Smooth muscle cell (in vitro differentiated cells): ENCODE measurements at regions not wholly inside any gene's neighbourhood (a gene's known extent, or its start where the extent isn't known, plus 50 kb on each side); places are given as distances from the start of the nearest gene placed in this dataset.

Experiments used
- DNase-seq: peaks from one replicate; lab custom pipeline; 2025; ENCODE audit not compliant: unreplicated experiment; lab: John Stamatoyannopoulos, UW
- H2AFZ ChIP-seq: fragments of 200-600 bp; sonication (generic); 2 replicates; pipeline ENCODE4 v1.6.0; 2016; ENCODE audit warnings: antibody characterized with exemption, low read depth, mild to moderate bottlenecking
- H3F3A ChIP-seq: fragments of 200-600 bp; sonication (generic); 2 replicates; pipeline ENCODE4 v1.6.0; 2017; ENCODE audit warnings: antibody characterized with exemption, low read depth
- H3K27ac ChIP-seq: fragments of 200-600 bp; sonication (generic); 2 replicates; pipeline ENCODE4 v1.5.1; 2016; ENCODE audit warnings: low read depth, mild to moderate bottlenecking
- H3K27me3 ChIP-seq: fragments of 200-600 bp; sonication (generic); 2 replicates; pipeline ENCODE4 v1.6.1; 2016; ENCODE audit warnings: low read depth, mild to moderate bottlenecking
- H3K36me3 ChIP-seq: fragments of 200-600 bp; sonication (generic); 2 replicates; pipeline ENCODE4 v1.5.1; 2016; ENCODE audit warnings: low read depth
- H3K4me1 ChIP-seq: fragments of 200-600 bp; sonication (generic); 2 replicates; pipeline ENCODE4 v1.5.1; 2016; ENCODE audit warnings: low read depth
- H3K4me2 ChIP-seq: fragments of 200-600 bp; sonication (generic); 2 replicates; pipeline ENCODE4 v1.6.0; 2016; ENCODE audit warnings: mild to moderate bottlenecking
- H3K4me3 ChIP-seq: fragments of 200-600 bp; sonication (generic); 2 replicates; pipeline ENCODE4 v1.5.1; 2016; ENCODE audit warnings: mild to moderate bottlenecking
- H3K79me2 ChIP-seq: fragments of 200-600 bp; sonication (generic); 2 replicates; pipeline ENCODE4 v1.6.0; 2016; ENCODE audit warnings: low read depth, mild to moderate bottlenecking
- H3K9ac ChIP-seq: fragments of 200-600 bp; sonication (generic); 2 replicates; pipeline ENCODE4 v1.6.0; 2016; ENCODE audit warnings: low read depth
- H3K9me3 ChIP-seq: fragments of 200-600 bp; sonication (generic); replicated peaks from 2 replicates; pipeline ENCODE4 v1.5.1; 2016; ENCODE audit warnings: low read depth
- H4K20me1 ChIP-seq: fragments of 200-600 bp; sonication (generic); 2 replicates; pipeline ENCODE4 v1.6.0; 2016; ENCODE audit warnings: low read depth
- WGBS: methylation state at CpG from one replicate; pipeline ENCODE4 v1.1.7; 2016; ENCODE audit warnings: low lambda C conversion rate; 5-methylcytosine and 5-hydroxymethylcytosine counted together
- TF ChIP-seq, protein P1 (sequence below): fragments of 200-600 bp; sonication (generic); IDR thresholded peaks from 2 replicates; pipeline ENCODE4 v1.5.1; 2017; ENCODE audit warnings: borderline replicate concordance, mild to moderate bottlenecking, antibody characterized with exemption; ENCODE audit not compliant: insufficient read depth, poor library complexity, severe bottlenecking

GRCh38 chr12:82223426-82223825, 134.8 kb downstream of the CCDC59 start:
- TF ChIP-seq, protein P1, sequence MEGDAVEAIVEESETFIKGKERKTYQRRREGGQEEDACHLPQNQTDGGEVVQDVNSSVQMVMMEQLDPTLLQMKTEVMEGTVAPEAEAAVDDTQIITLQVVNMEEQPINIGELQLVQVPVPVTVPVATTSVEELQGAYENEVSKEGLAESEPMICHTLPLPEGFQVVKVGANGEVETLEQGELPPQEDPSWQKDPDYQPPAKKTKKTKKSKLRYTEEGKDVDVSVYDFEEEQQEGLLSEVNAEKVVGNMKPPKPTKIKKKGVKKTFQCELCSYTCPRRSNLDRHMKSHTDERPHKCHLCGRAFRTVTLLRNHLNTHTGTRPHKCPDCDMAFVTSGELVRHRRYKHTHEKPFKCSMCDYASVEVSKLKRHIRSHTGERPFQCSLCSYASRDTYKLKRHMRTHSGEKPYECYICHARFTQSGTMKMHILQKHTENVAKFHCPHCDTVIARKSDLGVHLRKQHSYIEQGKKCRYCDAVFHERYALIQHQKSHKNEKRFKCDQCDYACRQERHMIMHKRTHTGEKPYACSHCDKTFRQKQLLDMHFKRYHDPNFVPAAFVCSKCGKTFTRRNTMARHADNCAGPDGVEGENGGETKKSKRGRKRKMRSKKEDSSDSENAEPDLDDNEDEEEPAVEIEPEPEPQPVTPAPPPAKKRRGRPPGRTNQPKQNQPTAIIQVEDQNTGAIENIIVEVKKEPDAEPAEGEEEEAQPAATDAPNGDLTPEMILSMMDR = no peak
- no peak overlapping the region for H3K27ac ChIP-seq
- 92% methylated on average over 4 of the region's 4 CpGs for WGBS
- H4K20me1 ChIP-seq = no peaks in the 10 kb centered on the region
- no peaks in the 10 kb centered on the region for H3K4me1 ChIP-seq
- no peak overlapping the region for H3K4me2 ChIP-seq
- H3K9me3 ChIP-seq = no peaks in the 10 kb centered on the region
- no peaks in the 10 kb centered on the region for H3K27me3 ChIP-seq
- H3K36me3 ChIP-seq = no peaks in the 10 kb centered on the region
- no peak overlapping the region for H3K4me3 ChIP-seq
- no peak for DNase-seq
- no peaks in the 10 kb centered on the region for H3K79me2 ChIP-seq
- no peak overlapping the region for H3K9ac ChIP-seq
- H2AFZ ChIP-seq = no peak overlapping the region
- H3F3A ChIP-seq = no peaks in the 10 kb centered on the region

- H3K4me1 ChIP-seq = no peaks in the 10 kb centered on the region
- no peak overlapping the region for H3K4me2 ChIP-seq
- no peak overlapping the region for H3K4me3 ChIP-seq
Measured at GRCh38 chr12:82216475-82216874, 141.7 kb downstream of the CCDC59 start.

DNA sequence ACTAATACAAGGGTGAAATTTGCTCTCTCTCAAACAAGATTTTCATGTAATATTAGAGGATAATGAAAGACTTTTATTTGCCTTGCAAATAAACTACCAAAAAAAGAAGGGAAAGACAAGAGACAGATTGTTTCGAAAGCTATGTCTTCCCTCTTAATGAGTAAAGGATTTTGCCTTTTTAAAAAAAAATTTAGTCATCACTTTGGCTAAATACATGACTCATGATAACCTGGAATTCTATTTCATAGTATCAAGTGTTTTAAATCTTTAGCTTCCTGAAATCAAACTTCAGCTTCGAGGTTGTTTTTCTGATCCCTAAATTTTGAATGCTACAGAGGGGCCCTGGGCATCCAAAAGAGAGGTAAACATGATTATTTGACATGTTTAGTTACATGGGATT, 144.4 kb downstream of the CCDC59 start:
- H3K4me2 ChIP-seq = no peak overlapping the region
- no peak overlapping the region for H2AFZ ChIP-seq
- DNase-seq = no peak
- no peaks in the 10 kb centered on the region for H3F3A ChIP-seq
- no peaks in the 10 kb centered on the region for H3K4me1 ChIP-seq
- no peaks in the 10 kb centered on the region for H3K36me3 ChIP-seq
- no peaks in the 10 kb centered on the region for H3K27me3 ChIP-seq
- no peaks in the 10 kb centered on the region for H4K20me1 ChIP-seq
- peaks cover 7% of the 10 kb centered on the region for H3K9me3 ChIP-seq
- no peaks in the 10 kb centered on the region for H3K79me2 ChIP-seq
- H3K27ac ChIP-seq = no peak overlapping the region
- TF ChIP-seq, protein P1 = no peak
- no peak overlapping the region for H3K4me3 ChIP-seq
- H3K9ac ChIP-seq = no peak overlapping the region
- 74% methylated on average over 2 of the region's 2 CpGs for WGBS

More at GRCh38 chr12:82216475-82216874, 141.7 kb downstream of the CCDC59 start:
- no peak for DNase-seq
- Histone ChIP-seq H4K20me1 (no peaks in the 10 kb centered on the region), H3K9me3 (peaks cover 7% of the 10 kb centered on the region), H3F3A (no peaks in the 10 kb centered on the region), H3K27me3 (no peaks in the 10 kb centered on the region), H2AFZ (no peak overlapping the region), H3K27ac (no peak overlapping the region), H3K79me2 (no peaks in the 10 kb centered on the region), H3K9ac (no peak overlapping the region), H3K36me3 (no peaks in the 10 kb centered on the region)
- 81% methylated on average over 6 of the region's 6 CpGs for WGBS
- TF ChIP-seq, protein P1 = no peak

- Histone ChIP-seq H3K4me2 (no peak overlapping the region), H3K4me1 (no peaks in the 10 kb centered on the region), H3K27ac (no peak overlapping the region), H4K20me1 (no peaks in the 10 kb centered on the region), H3K36me3 (no peaks in the 10 kb centered on the region), H3K79me2 (no peaks in the 10 kb centered on the region), H2AFZ (no peak overlapping the region), H3K9ac (no peak overlapping the region), H3F3A (no peaks in the 10 kb centered on the region), H3K9me3 (peaks cover 7% of the 10 kb centered on the region), H3K27me3 (no peaks in the 10 kb centered on the region), H3K4me3 (no peak overlapping the region)
- WGBS = 80% methylated on average over 1 of the region's 1 CpG
- DNase-seq = no peak
- TF ChIP-seq, protein P1 = no peak
Measured at GRCh38 chr12:82210882-82211281, 147.3 kb downstream of the CCDC59 start.
